COR-L47 (cell line): ENCODE measurements at regions not wholly inside any gene's neighbourhood (a gene's known extent, or its start where the extent isn't known, plus 50 kb on each side); places are given as distances from the start of the nearest gene placed in this dataset.

Source experiments
- DNase-seq: peaks from one replicate; lab custom pipeline; 2025; lab: John Stamatoyannopoulos, UW

GRCh38 chr4:114177628-114178027, 198.2 kb upstream of the ARSJ start:
- no peak for DNase-seq

- no peak for DNase-seq
These were observed 198.9 kb upstream of the ARSJ start for GRCh38 chr4:114178392-114178791.

- no peak for DNase-seq
These were observed 201.0 kb upstream of the ARSJ start for GRCh38 chr4:114180481-114180880.

GRCh38 chr4:114184901-114185300, 205.5 kb upstream of the ARSJ start:
- DNase-seq: no peak

- no peak for DNase-seq
These were observed 208.1 kb upstream of the ARSJ start for GRCh38 chr4:114187592-114187991.

- no peak for DNase-seq
These were observed 212.0 kb upstream of the ARSJ start for GRCh38 chr4:114191496-114191895.

- DNase-seq: no peak
These were observed 213.4 kb upstream of the ARSJ start for GRCh38 chr4:114192854-114193253.

- no peak for DNase-seq
These were observed 214.4 kb upstream of the ARSJ start for GRCh38 chr4:114193624-114194399.

GRCh38 chr4:114196606-114197005, 217.2 kb upstream of the ARSJ start:
- no peak for DNase-seq

- no peak for DNase-seq
These were observed 220.6 kb upstream of the ARSJ start for GRCh38 chr4:114200026-114200425.

GRCh38 chr4:114205261-114205660, 225.8 kb upstream of the ARSJ start:
- DNase-seq: no peak

GRCh38 chr4:114208574-114209151, 229.2 kb upstream of the ARSJ start:
- DNase-seq: no peak

GRCh38 chr4:114209584-114209983, 230.1 kb upstream of the ARSJ start:
- DNase-seq: no peak

- DNase-seq: no peak
These were observed 232.1 kb upstream of the ARSJ start for GRCh38 chr4:114211556-114211955.

GRCh38 chr4:114217150-114217817, 237.8 kb upstream of the ARSJ start:
- peak; percentile 47 for DNase-seq

- no peak for DNase-seq
These were observed 244.1 kb upstream of the ARSJ start for GRCh38 chr4:114223580-114223979.

- no peak for DNase-seq
These were observed 246.0 kb upstream of the ARSJ start for GRCh38 chr4:114225436-114225835.

- DNase-seq: no peak
These were observed 246.7 kb upstream of the ARSJ start for GRCh38 chr4:114226179-114226578.

GRCh38 chr4:114226968-114227760, 247.7 kb upstream of the ARSJ start:
- no peak for DNase-seq

GRCh38 chr4:114229706-114230105, 250.3 kb upstream of the ARSJ start:
- DNase-seq: no peak

- DNase-seq: no peak
These were observed 256.8 kb upstream of the ARSJ start for GRCh38 chr4:114236171-114236769.

GRCh38 chr4:114237997-114238396, 258.6 kb upstream of the ARSJ start:
- DNase-seq: no peak
